ENCODE measurements at regions not wholly inside any gene's neighbourhood (a gene's known extent, or its start where the extent isn't known, plus 50 kb on each side); places are given as distances from the start of the nearest gene placed in this dataset.

DNA sequence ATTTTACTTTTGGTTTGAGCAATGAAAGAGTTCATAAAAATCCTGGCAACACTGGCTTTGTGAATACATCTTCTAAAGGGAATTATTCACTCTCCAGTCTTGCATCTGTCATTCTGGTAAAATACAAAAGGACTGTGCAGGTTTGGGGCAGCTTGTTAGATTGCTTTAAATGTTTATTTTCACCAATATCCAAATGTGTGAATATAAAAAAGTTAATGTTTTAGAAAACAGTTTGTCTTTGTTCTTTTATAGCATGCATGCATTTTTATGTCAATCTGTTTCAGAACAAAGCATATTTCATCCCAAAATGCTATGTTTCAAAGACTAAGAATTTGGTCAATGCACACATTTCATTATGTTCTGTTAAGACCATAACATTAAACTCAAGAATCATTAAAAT lies 1145.4 kb downstream of the OLFM4 start:
- ChIA-PET POLR2A (no interaction called here), CTCF (no interaction called here)
- no peak for DNase-seq (ENCODE audit: low read depth, low spot score)
- Histone ChIP-seq H3K27me3 (ENCODE audit: control insufficient read depth, insufficient read depth, low read length) (no peaks in the 10 kb centered on the region), H3K9me3 (ENCODE audit: control insufficient read depth, insufficient read depth, low read length) (peaks cover 6% of the 10 kb centered on the region; the same call in 1 of the 2 replicates), H3K27ac (ENCODE audit: low read depth, low read length) (no peak overlapping the region), H3K4me3 (ENCODE audit: low read depth, low read length) (no peak overlapping the region)
- TF ChIP-seq, protein P1, sequence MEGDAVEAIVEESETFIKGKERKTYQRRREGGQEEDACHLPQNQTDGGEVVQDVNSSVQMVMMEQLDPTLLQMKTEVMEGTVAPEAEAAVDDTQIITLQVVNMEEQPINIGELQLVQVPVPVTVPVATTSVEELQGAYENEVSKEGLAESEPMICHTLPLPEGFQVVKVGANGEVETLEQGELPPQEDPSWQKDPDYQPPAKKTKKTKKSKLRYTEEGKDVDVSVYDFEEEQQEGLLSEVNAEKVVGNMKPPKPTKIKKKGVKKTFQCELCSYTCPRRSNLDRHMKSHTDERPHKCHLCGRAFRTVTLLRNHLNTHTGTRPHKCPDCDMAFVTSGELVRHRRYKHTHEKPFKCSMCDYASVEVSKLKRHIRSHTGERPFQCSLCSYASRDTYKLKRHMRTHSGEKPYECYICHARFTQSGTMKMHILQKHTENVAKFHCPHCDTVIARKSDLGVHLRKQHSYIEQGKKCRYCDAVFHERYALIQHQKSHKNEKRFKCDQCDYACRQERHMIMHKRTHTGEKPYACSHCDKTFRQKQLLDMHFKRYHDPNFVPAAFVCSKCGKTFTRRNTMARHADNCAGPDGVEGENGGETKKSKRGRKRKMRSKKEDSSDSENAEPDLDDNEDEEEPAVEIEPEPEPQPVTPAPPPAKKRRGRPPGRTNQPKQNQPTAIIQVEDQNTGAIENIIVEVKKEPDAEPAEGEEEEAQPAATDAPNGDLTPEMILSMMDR (IDR thresholded peaks at IDR 0.05; ENCODE audit: low read depth, low read length) = no peak

DNA sequence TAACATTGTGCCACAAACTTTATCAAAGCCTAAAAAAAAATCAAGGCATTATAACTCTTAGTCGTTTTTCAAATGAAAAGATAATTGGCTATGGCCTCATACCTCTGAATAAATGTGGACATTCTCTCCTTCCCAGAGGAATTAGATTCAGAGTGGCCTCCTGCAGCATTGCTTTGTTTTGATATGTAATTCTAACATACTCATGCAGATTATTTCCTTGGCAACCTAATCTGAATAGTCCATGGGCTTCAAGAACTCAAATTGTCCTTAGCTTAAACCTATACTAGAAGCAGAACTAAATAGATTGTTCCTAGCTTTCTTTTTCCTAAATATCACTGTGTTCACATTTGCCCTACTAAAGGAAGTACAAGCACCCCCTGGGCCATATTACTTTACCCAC lies 1146.9 kb downstream of the OLFM4 start:
- POLR2A ChIA-PET = no interaction called here
- DNase-seq (ENCODE audit: low read depth, low spot score) = no peak
- no peak overlapping the region for H3K4me3 ChIP-seq (ENCODE audit: low read depth, low read length)
- no peak overlapping the region for H3K27ac ChIP-seq (ENCODE audit: low read depth, low read length)
- CTCF ChIA-PET = no interaction called here
- H3K27me3 ChIP-seq (ENCODE audit: control insufficient read depth, insufficient read depth, low read length) = no peaks in the 10 kb centered on the region
- peaks cover 6% of the 10 kb centered on the region; the same call in 1 of the 2 replicates for H3K9me3 ChIP-seq (ENCODE audit: control insufficient read depth, insufficient read depth, low read length)
- TF ChIP-seq, protein P1 (IDR thresholded peaks at IDR 0.05; ENCODE audit: low read depth, low read length) = no peak

DNA sequence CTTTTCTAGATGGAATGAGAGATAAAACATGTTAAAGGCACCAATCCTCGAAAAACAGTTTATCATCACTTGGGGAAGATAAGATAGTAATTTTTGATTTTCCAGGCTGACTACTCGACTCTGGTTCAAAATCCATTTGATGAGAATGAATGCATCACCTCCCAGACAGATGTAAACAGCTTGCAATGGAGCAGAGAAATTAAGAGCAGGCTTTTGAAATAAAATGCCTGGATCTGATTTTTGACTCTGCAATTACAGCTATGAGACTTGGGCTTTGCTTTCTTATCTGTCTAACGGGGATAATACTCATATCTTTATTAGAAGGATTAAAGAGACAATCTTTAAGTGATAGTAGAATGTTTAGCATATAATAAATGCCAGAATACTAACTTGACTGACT lies 1148.9 kb downstream of the OLFM4 start:
- Histone ChIP-seq H3K4me3 (ENCODE audit: low read depth, low read length) (no peak overlapping the region), H3K27ac (ENCODE audit: low read depth, low read length) (no peak overlapping the region), H3K27me3 (ENCODE audit: control insufficient read depth, insufficient read depth, low read length) (no peaks in the 10 kb centered on the region), H3K9me3 (ENCODE audit: control insufficient read depth, insufficient read depth, low read length) (peaks cover 6% of the 10 kb centered on the region)
- CTCF ChIA-PET = no interaction called here
- DNase-seq (ENCODE audit: low read depth, low spot score) = no peak
- POLR2A ChIA-PET = no interaction called here
- TF ChIP-seq, protein P1 (IDR thresholded peaks at IDR 0.05; ENCODE audit: low read depth, low read length) = no peak

DNA sequence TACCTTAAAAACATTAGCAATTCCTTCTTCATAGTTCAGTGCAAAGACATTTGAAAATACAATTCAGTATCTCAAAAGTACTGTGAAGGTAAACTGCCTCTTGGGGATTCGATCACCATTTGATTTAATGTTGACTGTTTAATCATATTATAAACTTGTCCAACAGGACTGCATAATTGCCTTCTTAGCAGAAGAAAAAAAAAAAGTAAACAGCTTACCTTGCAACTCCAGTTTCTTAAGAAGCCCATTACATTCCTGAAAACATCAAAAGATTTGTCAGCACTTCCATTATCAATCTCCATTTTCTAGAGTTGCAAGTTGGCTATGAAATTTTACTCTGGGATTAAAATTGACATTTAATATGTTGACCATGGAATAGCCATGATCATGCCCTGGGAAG lies 1154.6 kb downstream of the OLFM4 start:
- H3K9me3 ChIP-seq (ENCODE audit: control insufficient read depth, insufficient read depth, low read length) = peaks cover 10% of the 10 kb centered on the region
- no peak overlapping the region for H3K27ac ChIP-seq (ENCODE audit: low read depth, low read length)
- ChIA-PET POLR2A (no interaction called here), CTCF (no interaction called here)
- no peak for DNase-seq (ENCODE audit: low read depth, low spot score)
- TF ChIP-seq, protein P1 (IDR thresholded peaks at IDR 0.05; ENCODE audit: low read depth, low read length) = no peak
- no peaks in the 10 kb centered on the region for H3K27me3 ChIP-seq (ENCODE audit: control insufficient read depth, insufficient read depth, low read length)
- H3K4me3 ChIP-seq (ENCODE audit: low read depth, low read length) = no peak overlapping the region

DNA sequence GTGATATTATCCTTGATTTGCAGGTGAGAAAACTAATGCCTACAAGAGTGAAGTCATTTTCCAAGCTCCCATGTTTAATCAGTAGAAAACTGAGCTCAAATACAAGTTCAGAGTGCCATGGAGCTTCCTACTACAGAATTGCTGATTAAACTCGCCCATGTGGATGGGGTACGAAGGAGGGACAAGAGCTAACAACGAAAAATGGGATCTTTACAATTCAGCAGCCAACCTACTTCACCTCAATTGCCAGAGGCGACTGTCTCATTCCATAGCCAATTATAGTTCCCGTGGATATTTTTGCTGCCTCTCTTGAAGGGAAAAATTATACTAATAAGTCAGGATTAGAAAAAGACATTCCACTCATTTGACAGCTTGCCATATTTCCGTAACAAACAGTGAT lies 1155.1 kb downstream of the OLFM4 start:
- H3K4me3 ChIP-seq (ENCODE audit: low read depth, low read length) = no peak overlapping the region
- H3K9me3 ChIP-seq (ENCODE audit: control insufficient read depth, insufficient read depth, low read length) = peaks cover 10% of the 10 kb centered on the region
- DNase-seq (ENCODE audit: low read depth, low spot score) = no peak
- CTCF ChIA-PET = no interaction called here
- POLR2A ChIA-PET = no interaction called here
- TF ChIP-seq, protein P1 (IDR thresholded peaks at IDR 0.05; ENCODE audit: low read depth, low read length) = no peak
- H3K27ac ChIP-seq (ENCODE audit: low read depth, low read length) = no peak overlapping the region
- H3K27me3 ChIP-seq (ENCODE audit: control insufficient read depth, insufficient read depth, low read length) = no peaks in the 10 kb centered on the region

All from AG04450 (cell line).